GM18858 (cell line): ENCODE measurements at regions not wholly inside any gene's neighbourhood (a gene's known extent, or its start where the extent isn't known, plus 50 kb on each side); places are given as distances from the start of the nearest gene placed in this dataset.

Experiments used
- ATAC-seq: cut with Tn5 transposase; IDR thresholded peaks from one replicate; pipeline ENCODE4 v1.9.1; 2021; ENCODE audit not compliant: unreplicated experiment

- ATAC-seq, result no peak
Observed at GRCh38 chr9:88326936-88327335, 61.3 kb upstream of the SPIN1 start.

DNA sequence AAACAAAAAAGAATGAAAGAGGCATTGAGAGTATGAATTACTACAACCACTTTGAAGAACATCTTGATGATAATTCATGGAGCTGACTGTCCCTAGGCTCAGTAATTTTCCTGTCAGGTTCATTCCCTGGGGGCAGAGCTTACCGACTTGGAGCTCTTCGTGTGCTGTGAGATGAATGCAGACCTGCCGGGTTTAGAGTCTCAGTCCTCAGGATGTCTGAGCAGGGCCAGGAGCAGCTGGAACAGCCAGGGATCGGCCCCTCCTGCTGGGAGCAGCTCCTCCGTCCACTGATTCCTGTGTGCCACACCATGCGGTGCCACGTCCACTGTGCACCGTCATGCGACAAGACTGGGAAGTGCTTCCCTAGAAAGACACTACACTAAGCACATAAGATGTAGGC is 62.2 kb upstream of the SPIN1 start:
- ATAC-seq, result no peak

- ATAC-seq, result no peak
Observed at GRCh38 chr9:88322906-88323566, 65.2 kb upstream of the SPIN1 start.

GRCh38 chr9:88321764-88322163 is 66.5 kb upstream of the SPIN1 start:
- no peak for ATAC-seq

DNA sequence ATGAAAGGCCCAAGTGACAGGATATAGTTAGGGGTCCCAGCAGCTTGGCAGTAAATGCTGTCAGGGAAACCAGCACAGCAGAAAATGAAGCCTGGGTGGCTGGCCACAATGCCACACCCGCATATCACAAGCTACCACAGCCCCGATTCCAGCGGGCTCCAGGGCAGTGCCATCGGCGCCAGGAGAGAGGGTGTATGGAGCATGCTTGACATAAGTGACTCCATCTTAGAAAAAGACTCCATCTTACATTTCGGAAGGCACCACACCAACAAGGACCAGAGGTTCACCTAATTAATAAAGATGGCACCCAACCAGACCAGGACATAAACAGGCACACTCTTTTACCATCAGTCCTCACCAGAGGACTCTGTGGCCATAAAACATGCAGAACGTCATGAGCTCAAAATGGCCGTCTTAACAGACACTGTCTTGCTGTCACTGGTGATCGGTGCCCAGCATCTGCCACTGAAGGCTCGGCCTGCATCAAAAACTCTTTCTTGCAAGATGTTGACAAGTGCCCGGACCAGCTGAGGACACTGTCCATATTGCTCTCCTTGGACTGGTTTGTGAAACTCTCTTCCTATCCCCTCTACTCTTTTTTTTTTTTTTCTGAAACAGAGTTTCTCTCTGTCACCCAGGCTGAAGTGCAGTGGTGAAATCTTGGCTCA is 67.4 kb upstream of the SPIN1 start:
- no peak for ATAC-seq

- ATAC-seq, result no peak
Observed at GRCh38 chr9:88319936-88320747, 68.1 kb upstream of the SPIN1 start.

DNA sequence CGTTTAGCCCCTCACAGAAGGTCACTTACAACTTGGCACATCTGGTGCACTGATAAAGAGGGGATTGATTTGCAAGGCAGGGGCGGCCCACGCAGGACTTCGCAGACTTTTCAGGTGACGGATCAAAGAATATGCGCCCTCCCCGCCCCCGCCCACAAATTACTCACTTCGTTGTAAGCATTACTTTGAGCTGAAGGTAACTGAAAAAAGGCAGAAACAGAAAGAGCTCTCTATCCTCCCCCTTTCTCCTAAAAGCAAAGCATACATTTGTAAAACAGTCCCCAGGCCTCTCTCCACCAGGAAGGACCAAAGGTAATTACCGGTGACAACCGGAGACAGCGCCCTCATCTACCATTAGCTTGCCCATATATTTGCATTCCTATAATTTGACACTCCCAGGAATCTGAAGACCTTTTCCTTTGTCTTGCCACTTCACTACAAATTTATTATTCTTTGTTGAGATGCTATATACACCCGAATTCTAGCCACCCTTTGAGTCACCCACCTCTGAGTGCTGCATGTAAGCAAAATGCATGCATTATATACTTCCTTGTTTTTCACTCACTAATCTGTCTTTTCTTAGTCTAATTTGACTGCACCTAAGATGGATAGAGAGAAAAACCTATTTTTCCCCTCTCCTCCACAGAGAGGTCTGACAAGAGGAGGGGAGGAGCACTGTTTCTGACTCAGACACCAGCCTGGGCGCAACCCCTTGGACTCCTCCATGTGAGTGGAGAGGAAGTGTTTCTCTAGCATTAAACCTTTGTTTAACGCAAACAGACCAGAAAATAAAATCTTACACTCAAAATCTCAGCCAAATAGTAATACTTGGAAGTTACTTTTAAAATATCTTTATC is 74.7 kb upstream of the SPIN1 start:
- ATAC-seq, result no peak

DNA sequence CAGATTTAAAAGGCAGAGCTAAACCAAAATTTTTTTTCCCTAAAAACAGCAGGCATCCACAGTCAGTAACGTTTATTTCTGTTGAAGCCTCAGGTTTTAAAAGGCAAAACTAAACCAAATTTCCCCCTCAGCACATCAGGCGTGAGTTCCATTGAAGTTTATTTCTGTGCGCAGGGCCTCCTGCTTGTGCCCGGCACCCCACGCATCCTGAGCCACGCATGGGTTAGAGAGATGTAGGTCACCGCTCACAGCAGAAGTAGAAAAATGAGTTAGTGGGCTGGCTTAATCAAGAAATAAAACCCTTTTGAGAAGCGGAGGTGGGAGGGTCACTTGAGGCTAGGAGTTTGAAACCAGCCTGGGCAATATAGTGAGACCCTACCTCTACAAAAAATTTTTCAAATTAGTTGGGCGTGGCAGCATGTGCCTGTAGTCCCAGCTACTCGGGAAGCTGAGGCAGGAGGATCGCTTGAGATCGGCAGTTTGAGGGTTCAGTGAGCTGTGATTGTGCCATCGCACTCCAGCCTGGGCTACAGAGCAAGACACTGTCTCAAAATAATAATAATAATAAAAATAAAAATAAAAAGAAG is 75.6 kb upstream of the SPIN1 start:
- ATAC-seq, result no peak

- ATAC-seq, result no peak
Observed at GRCh38 chr9:88312045-88312444, 76.2 kb upstream of the SPIN1 start.

DNA sequence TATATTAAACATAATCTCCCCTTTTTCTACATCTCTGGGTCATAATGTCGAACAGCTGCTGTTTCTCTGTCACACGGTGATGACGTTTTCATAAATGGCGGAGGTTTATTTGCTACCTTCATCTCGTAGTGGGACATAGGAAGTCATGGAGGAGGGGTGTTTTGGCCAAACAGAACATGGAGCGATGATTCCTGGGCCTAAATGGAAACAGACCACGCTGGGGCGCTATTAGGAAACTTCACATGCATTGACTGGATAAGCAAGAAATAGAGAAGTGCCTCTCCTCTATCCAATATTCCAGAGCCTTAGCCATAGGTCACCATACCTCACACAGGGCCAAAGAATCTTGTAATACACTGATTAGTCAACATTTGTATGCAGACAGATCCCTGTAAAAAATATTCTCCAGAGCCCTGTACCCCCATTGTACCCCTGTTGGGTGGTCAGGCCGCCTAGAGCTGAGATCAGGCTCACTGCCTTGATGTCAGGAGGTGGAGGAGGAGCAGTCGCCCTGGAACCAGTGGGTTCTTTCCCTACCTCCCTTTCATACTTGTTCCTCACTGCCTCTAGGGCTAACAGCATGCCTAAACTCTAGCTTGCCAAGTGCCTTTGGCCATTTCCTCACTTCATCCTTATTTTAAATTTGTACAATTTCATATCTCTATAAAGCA is 77.8 kb upstream of the SPIN1 start:
- no peak for ATAC-seq

- no peak for ATAC-seq
Observed at GRCh38 chr9:88308831-88309560, 79.2 kb upstream of the SPIN1 start.

DNA sequence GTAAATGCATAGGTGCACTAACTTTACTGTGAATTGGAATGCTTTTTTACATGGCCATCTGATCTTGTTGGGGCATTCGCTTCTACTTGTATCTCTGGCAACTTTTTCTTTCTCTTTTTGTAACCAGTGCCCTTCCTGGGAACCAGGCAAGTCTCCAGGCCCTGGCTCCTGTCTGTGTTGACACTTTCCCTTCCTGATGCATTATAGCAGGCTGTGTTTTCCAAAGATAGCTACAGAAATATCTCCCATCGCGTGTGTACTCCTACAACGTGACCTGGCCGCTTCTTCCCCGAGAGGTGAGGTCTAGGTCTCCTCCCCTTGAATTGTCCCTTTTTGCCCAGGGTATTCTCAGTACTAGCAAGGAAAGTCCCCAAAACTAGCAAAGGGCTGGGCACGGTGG is 81.1 kb upstream of the SPIN1 start:
- no peak for ATAC-seq

DNA sequence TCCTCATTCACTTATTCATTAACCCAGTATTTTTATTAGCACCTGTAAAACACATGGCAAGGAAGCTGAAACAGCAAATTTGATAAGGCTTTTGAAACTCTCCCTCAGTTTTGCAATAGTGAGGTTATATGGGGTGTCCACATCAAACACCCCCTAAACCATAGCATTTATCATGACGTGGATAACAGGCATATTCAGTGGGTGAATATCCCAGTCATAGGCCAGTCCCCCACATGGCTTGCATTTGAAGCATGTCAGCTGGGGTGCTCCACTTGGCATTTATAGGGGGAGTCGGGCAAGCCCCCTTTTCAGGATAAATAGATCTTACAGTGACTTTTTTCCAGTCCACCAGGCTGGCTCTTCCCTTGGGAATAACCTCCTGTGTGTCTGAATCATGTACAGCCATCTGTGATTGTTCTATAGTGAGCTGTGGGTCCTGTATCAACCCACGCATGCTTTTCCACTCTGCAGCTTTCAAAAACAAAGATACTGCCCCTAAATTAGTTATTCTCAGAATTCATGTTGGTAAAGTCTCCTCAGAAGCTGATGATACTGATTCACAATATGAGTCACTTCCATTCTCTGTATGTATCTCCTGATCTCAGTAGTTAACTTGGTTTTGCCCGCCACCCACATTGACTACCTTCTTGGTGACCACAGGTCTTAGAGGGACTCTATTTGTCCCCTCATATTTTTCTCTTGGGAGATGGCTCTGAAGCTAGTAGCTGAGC is 84.4 kb upstream of the SPIN1 start:
- ATAC-seq, result peak; percentile 84

DNA sequence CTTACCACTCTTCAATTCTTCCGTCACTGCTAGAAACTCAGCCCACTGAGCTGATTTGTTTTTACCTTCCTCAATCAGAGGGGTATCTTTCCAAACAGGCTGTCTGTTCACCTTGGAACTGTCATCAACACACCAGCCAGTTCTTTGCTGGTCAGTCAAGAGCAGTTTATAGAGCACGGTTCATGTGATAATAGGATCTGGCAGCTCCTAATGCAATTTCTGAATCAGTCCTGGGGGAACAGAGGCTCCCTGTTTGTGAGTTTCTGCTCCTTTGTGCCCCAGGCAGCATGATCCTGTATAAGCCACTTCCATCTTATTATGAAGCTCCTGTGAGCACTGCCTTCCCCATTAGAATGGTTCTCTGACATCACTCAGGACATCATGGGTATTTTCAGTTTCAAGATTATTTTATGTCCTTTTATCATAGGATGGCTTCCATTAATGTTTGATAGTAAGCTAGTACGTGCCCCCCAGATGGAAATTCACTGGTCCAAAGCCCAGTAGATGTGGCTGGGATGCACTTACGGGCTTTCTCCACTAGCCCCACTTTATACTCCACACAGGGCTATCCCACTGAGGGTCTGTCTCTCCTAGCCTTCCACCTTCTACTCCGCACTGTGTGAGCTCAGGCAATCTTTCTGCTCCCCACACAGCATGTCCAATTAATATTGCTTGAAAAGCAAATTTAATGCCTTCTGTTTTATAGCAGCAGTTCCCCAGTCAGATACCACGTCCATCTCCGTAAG is 85.5 kb upstream of the SPIN1 start:
- ATAC-seq, result no peak

DNA sequence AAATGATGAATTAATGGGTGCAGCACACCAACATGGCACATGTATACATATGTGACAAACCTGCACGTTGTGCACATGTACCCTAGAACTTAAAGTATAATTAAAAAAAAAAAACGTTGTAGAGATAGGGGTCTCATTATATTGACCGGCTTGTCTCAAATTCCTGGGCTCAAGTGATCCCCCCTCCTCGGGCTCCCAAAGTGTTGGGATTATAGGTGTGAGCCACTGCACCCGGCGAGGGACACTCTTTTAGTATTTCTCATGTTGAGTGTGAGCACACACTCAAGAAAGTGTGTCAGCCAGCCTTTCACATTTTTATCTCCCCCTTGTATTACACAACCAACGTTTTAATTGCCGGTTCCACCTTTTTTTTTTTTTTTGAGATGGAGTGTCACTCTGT is 87.7 kb upstream of the SPIN1 start:
- ATAC-seq, result no peak

- ATAC-seq, result no peak
Observed at GRCh38 chr9:88291856-88292255, 96.4 kb upstream of the SPIN1 start.

GRCh38 chr9:88291056-88291455 is 97.2 kb upstream of the SPIN1 start:
- no peak for ATAC-seq

GRCh38 chr9:88289532-88289931 is 98.7 kb upstream of the SPIN1 start:
- no peak for ATAC-seq
